HCT116 (cell line): ENCODE measurements at regions not wholly inside any gene's neighbourhood (a gene's known extent, or its start where the extent isn't known, plus 50 kb on each side); places are given as distances from the start of the nearest gene placed in this dataset.

Experiments
- ATAC-seq: fragments of 200-7000 bp; cut with Tn5 transposase; 2 replicates; pipeline ENCODE4 v1.9.1; 2020; ENCODE audit warnings: mild to moderate bottlenecking, moderate library complexity
- BruUV-seq: library from RNA; stranded (reverse); fragments of 400-500 nt; replicated peaks from 2 replicates; lab custom pipeline; 2021; lab: Mats Ljungman, UMichigan
- CTCF ChIA-PET: fragments of 300-600 bp; sonication (Branson Sonifier 250); formaldehyde crosslinking; loops from one replicate; lab custom pipeline; 2021; ENCODE audit warnings: antibody characterized with exemption; lab: Charles Lee
- POLR2A ChIA-PET: fragments of 300-600, 350-600 bp; sonication (Branson Sonifier 250); formaldehyde crosslinking; loops from one replicate; lab custom pipeline; 2021; ENCODE audit warnings: antibody characterized with exemption; lab: Charles Lee
- RAD21 ChIA-PET, 2 experiments: fragments of 300-600 bp; sonication (Branson Sonifier 250); formaldehyde crosslinking; loops; one replicate each; lab custom pipeline; 2023; ENCODE audit warnings: low total read pairs in 2 of 2; ENCODE audit not compliant: uncharacterized antibody in 2 of 2, unreplicated experiment in 2 of 2, low non-redundant PET in 1 of 2; lab: Charles Lee
- DNase-seq: peaks from one replicate; pipeline ENCODE4 v3.0.0-alpha.2; 2010; ENCODE audit warnings: low read depth, low spot score
- H2AFZ ChIP-seq: fragments of 200-600 bp; shearing (Covaris generic), sonication (generic); 2 replicates; pipeline ENCODE4 v1.6.1; 2017; ENCODE audit warnings: low read depth, mixed run types, mixed read lengths, antibody characterized with exemption, low read length; ENCODE audit not compliant: poor library complexity, severe bottlenecking
- H3K27ac ChIP-seq: 2 replicates; pipeline ENCODE4 v1.5.1; 2012; ENCODE audit warnings: low read depth, low read length
- H3K27me3 ChIP-seq: fragments of 200-600 bp; sonication (generic); 2 replicates; pipeline ENCODE4 v1.6.1; 2016; ENCODE audit warnings: mixed run types, low read length, mixed read lengths; ENCODE audit not compliant: insufficient read depth
- H3K36me3 ChIP-seq, 2 experiments: fragments of 200-500 bp in 1 of 2; fragments of 200-600 bp in 1 of 2; sonication (Bioruptor generic) in 1 of 2; sonication (generic) in 1 of 2; 2 replicates each; pipeline versions ENCODE4 v1.5.1 to v1.6.1; 2014 to 2016; ENCODE audit warnings: low read length in 2 of 2, inconsistent platforms in 1 of 2, mixed read lengths in 1 of 2, mixed run types in 1 of 2; ENCODE audit not compliant: insufficient read depth in 2 of 2, control insufficient read depth in 1 of 2
- H3K4me1 ChIP-seq, 2 experiments: fragments of 200-600 bp in 1 of 2; sonication (generic) in 1 of 2; 2 replicates each; pipeline versions ENCODE4 v1.5.1 to v1.6.1; 2012 to 2017; ENCODE audit warnings: low read length in 2 of 2, inconsistent platforms in 1 of 2, mild to moderate bottlenecking in 1 of 2, mixed read lengths in 1 of 2, mixed run types in 1 of 2, moderate library complexity in 1 of 2; ENCODE audit not compliant: insufficient read depth in 2 of 2, control insufficient read depth in 1 of 2
- H3K4me2 ChIP-seq: fragments of 200-600 bp; sonication (generic); 2 replicates; pipeline ENCODE4 v1.6.1; 2017; ENCODE audit warnings: mixed run types, low read length, mixed read lengths
- H3K4me3 ChIP-seq, 2 experiments: fragments of 200-600 bp in 1 of 2; sonication (generic) in 1 of 2; replicated peaks in 1 of 2; 2 replicates each; pipeline ENCODE4 v1.5.1; 2011 to 2016; ENCODE audit warnings: low read length in 2 of 2, control low read depth in 1 of 2, low read depth in 1 of 2, mild to moderate bottlenecking in 1 of 2, mixed read lengths in 1 of 2, mixed run types in 1 of 2
- H3K79me2 ChIP-seq: fragments of 200-600 bp; sonication (generic); 2 replicates; pipeline ENCODE4 v1.6.1; 2017; ENCODE audit warnings: mild to moderate bottlenecking, mixed run types, low read length, moderate library complexity, mixed read lengths; ENCODE audit not compliant: insufficient read depth
- H3K9ac ChIP-seq: fragments of 200-600 bp; sonication (generic); 2 replicates; pipeline ENCODE4 v1.6.1; 2016; ENCODE audit warnings: low read length, mixed read lengths
- H3K9me2 ChIP-seq: fragments of 200-600 bp; sonication (generic), shearing (Covaris generic); 2 replicates; pipeline ENCODE4 v1.6.1; 2017; ENCODE audit warnings: mixed run types, mild to moderate bottlenecking, moderate library complexity; ENCODE audit not compliant: insufficient read depth
- H3K9me3 ChIP-seq, 2 experiments: fragments of 200-500 bp in 1 of 2; fragments of 200-600 bp in 1 of 2; sonication (Bioruptor generic) in 1 of 2; sonication (generic) in 1 of 2; 2 replicates each; pipeline ENCODE4 v1.6.1; 2014 to 2017; ENCODE audit warnings: low read length in 2 of 2, mixed read lengths in 2 of 2, inconsistent platforms in 1 of 2, low read depth in 1 of 2, mild to moderate bottlenecking in 1 of 2, mixed run types in 1 of 2, moderate library complexity in 1 of 2; ENCODE audit not compliant: control insufficient read depth in 1 of 2, insufficient read depth in 1 of 2
- H4K20me1 ChIP-seq: fragments of 200-600 bp; sonication (generic), shearing (Covaris generic); 2 replicates; pipeline ENCODE4 v1.6.1; 2017; ENCODE audit warnings: mixed run types, mild to moderate bottlenecking, moderate library complexity; ENCODE audit not compliant: insufficient read depth
- CBX3 ChIP-seq: IDR thresholded peaks from 2 replicates; pipeline ENCODE4 v1.6.1; 2012; ENCODE audit warnings: low read depth
- CEBPB ChIP-seq: IDR thresholded peaks from 2 replicates; pipeline ENCODE4 v1.6.1; 2012; ENCODE audit warnings: low read depth
- CTCF ChIP-seq, 3 experiments: fragments of 200-600 bp in 1 of 3; sonication (generic) in 1 of 3; IDR thresholded peaks in 2 of 3; conservative IDR thresholded peaks in 1 of 3; 2 replicates each; pipeline ENCODE4 v1.5.1; 2012 to 2017; ENCODE audit warnings: low read depth in 2 of 3, low read length in 2 of 3, antibody characterized with exemption in 1 of 3, borderline replicate concordance in 1 of 3, control low read depth in 1 of 3, mild to moderate bottlenecking in 1 of 3, mixed read lengths in 1 of 3, mixed run types in 1 of 3, moderate library complexity in 1 of 3; ENCODE audit not compliant: insufficient read depth in 1 of 3
- EGR1 ChIP-seq: IDR thresholded peaks from 2 replicates; pipeline ENCODE4 v1.6.1; 2012; ENCODE audit warnings: low read depth
- ELF1 ChIP-seq: IDR thresholded peaks from 2 replicates; pipeline ENCODE4 v1.6.1; 2012; ENCODE audit warnings: low read depth, borderline replicate concordance
- EZH2phosphoT487 ChIP-seq: fragments of 200-600 bp; IDR thresholded peaks from 2 replicates; pipeline ENCODE4 v1.6.1; 2018; ENCODE audit warnings: antibody characterized with exemption, borderline replicate concordance
- FOSL1 ChIP-seq: IDR thresholded peaks from 2 replicates; pipeline ENCODE4 v1.6.1; 2012; ENCODE audit warnings: low read depth
- JUND ChIP-seq: IDR thresholded peaks from 2 replicates; pipeline ENCODE4 v1.6.1; 2012
- POLR2A ChIP-seq: IDR thresholded peaks from 2 replicates; pipeline ENCODE4 v1.7.0; 2011; ENCODE audit warnings: borderline replicate concordance; ENCODE audit not compliant: insufficient read depth, insufficient read length; ENCODE audit errors: extremely low read depth
- POLR2AphosphoS5 ChIP-seq: IDR thresholded peaks from 2 replicates; pipeline ENCODE4 v1.6.1; 2011; ENCODE audit warnings: mild to moderate bottlenecking, low read depth, low read length, moderate library complexity
- RAD21 ChIP-seq: IDR thresholded peaks from 2 replicates; pipeline ENCODE4 v1.6.1; 2012; ENCODE audit warnings: low read depth, mild to moderate bottlenecking
- SIN3A ChIP-seq: IDR thresholded peaks from 2 replicates; pipeline ENCODE4 v1.6.1; 2012; ENCODE audit warnings: low read depth
- SP1 ChIP-seq: IDR thresholded peaks from 2 replicates; pipeline ENCODE4 v1.6.1; 2012; ENCODE audit warnings: low read depth
- SRF ChIP-seq: IDR thresholded peaks from 2 replicates; pipeline ENCODE4 v1.6.1; 2012; ENCODE audit warnings: low read depth
- TCF7L2 ChIP-seq: IDR thresholded peaks from 2 replicates; pipeline ENCODE4 v1.7.0; 2011; ENCODE audit warnings: borderline replicate concordance, inconsistent platforms; ENCODE audit not compliant: insufficient read depth, insufficient read length; ENCODE audit errors: extremely low read depth
- ZBTB33 ChIP-seq: IDR thresholded peaks from 2 replicates; pipeline ENCODE4 v1.6.1; 2011; ENCODE audit warnings: mild to moderate bottlenecking, low read length, moderate library complexity; ENCODE audit not compliant: insufficient replicate concordance; ENCODE audit errors: extremely low read depth
- ZNF274 ChIP-seq: fragments of 200-500 bp; sonication (Bioruptor generic); IDR thresholded peaks from 2 replicates; pipeline ENCODE4 v1.6.1; 2014; ENCODE audit warnings: mild to moderate bottlenecking, low read depth, low read length, inconsistent platforms
- intact Hi-C: fragments of 100-400 bp; cut with micrococcal nuclease; formaldehyde crosslinking; loops from 2 replicates; pipeline ENCODE4 v1.10.0; 2022
- TF ChIP-seq, protein P1 (sequence below): IDR thresholded peaks from 2 replicates; pipeline ENCODE4 v1.6.1; 2012

DNA sequence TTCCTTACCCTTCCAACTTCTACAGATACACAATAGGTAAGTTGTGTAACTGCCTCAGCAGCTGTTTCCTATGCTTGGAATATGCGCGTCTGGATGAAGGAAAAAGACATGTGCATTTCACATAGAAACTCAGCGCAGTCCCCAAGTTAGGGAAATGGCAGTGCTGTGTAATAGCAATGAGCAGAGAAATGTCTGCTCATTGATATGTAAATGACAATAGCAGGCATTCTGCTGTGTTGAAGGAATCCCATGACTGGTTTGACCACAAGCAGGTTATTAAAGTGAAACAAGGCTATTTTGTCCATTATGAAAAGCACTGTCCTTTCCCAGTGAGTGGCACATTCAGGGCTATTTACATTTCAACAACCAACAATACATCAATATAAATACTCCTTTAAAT lies 106.6 kb downstream of the BTG1 start:
- no peak overlapping the region for H3K9ac ChIP-seq
- RAD21 ChIA-PET, result no interaction called here
- H2AFZ ChIP-seq, result no peak overlapping the region
- POLR2A ChIA-PET, result no interaction called here
- intact Hi-C loops, result no loop called here
- no peaks in the 10 kb centered on the region for H4K20me1 ChIP-seq
- no peaks in the 10 kb centered on the region for H3K79me2 ChIP-seq
- H3K4me3 ChIP-seq, result no peak overlapping the region
- TF ChIP-seq SIN3A, result no peak
- no peak for TF ChIP-seq JUND
- no peak for TF ChIP-seq POLR2A
- no peak for TF ChIP-seq EGR1
- no peak for TF ChIP-seq CTCF (IDR thresholded peaks at IDR 0.05 in 2 of 3, conservative IDR thresholded peaks at IDR 0.05 in 1 of 3; ENCODE audit: borderline replicate concordance in 1 of 3, insufficient read depth in 1 of 3, low read depth in 2 of 3, low read length in 2 of 3)
- TF ChIP-seq ELF1, result no peak
- TF ChIP-seq RAD21, result no peak
- TF ChIP-seq SRF, result no peak
- TF ChIP-seq ZNF274, result no peak
- TF ChIP-seq CEBPB, result no peak
- H3K9me2 ChIP-seq, result no peaks in the 10 kb centered on the region
- no peaks in the 10 kb centered on the region for H3K27me3 ChIP-seq
- no peak for ATAC-seq
- CTCF ChIA-PET, result no interaction called here
- no TSS peak for BruUV-seq
- H3K9me3 ChIP-seq, result no peaks in the 10 kb centered on the region
- no peaks in the 10 kb centered on the region for H3K36me3 ChIP-seq
- DNase-seq, result no peak
- H3K4me1 ChIP-seq, result peaks cover 0 to 8% of the 10 kb centered on the region in 2 experiments; a peak in 2 of 4 replicates
- H3K27ac ChIP-seq, result no peak overlapping the region
- H3K4me2 ChIP-seq, result no peak overlapping the region

DNA sequence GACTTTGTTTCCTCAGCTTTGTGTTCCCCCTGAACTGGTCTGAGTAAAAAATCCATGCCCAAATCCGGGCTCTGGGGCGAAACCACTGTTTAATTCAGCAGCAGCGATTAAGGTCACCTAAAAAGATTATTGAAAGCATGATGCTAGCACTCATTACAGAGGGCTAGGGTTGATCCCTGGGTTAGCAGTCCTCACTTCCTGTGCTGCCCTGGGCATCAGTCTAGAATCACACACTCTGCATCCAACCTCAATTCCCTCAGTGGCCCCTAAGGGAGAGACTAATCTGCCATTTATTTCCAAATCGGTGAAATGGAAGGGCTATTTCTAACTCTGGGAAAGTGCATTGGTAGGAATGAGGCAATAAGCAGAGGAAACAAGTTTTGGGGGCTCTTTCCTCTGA lies 107.2 kb downstream of the BTG1 start:
- no peak for DNase-seq
- Histone ChIP-seq H3K4me2 (no peak overlapping the region), H2AFZ (no peak overlapping the region), H3K9me2 (no peaks in the 10 kb centered on the region), H3K4me3 (no peak overlapping the region), H3K9ac (no peak overlapping the region), H3K4me1 (peaks cover 0 to 8% of the 10 kb centered on the region in 2 experiments; a peak in 2 of 4 replicates), H3K27ac (no peak overlapping the region), H3K27me3 (no peaks in the 10 kb centered on the region), H3K9me3 (no peaks in the 10 kb centered on the region), H4K20me1 (no peaks in the 10 kb centered on the region), H3K79me2 (no peaks in the 10 kb centered on the region), H3K36me3 (no peaks in the 10 kb centered on the region)
- no TSS peak for BruUV-seq
- TF ChIP-seq CEBPB (no peak), SIN3A (no peak), ZBTB33 (no peak), SP1 (no peak), RAD21 (no peak), TCF7L2 (no peak), CBX3 (no peak), SRF (no peak), EZH2phosphoT487 (no peak), POLR2AphosphoS5 (no peak), ZNF274 (no peak), FOSL1 (no peak)
- TF ChIP-seq, protein P1, sequence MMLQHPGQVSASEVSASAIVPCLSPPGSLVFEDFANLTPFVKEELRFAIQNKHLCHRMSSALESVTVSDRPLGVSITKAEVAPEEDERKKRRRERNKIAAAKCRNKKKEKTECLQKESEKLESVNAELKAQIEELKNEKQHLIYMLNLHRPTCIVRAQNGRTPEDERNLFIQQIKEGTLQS, result no peak
- ATAC-seq, result no peak
- POLR2A ChIA-PET, result no interaction called here
- RAD21 ChIA-PET, result no interaction called here
- CTCF ChIA-PET, result no interaction called here
- intact Hi-C loops, result no loop called here
